ENCODE measurements at regions not wholly inside any gene's neighbourhood (a gene's known extent, or its start where the extent isn't known, plus 50 kb on each side); places are given as distances from the start of the nearest gene placed in this dataset.

DNA sequence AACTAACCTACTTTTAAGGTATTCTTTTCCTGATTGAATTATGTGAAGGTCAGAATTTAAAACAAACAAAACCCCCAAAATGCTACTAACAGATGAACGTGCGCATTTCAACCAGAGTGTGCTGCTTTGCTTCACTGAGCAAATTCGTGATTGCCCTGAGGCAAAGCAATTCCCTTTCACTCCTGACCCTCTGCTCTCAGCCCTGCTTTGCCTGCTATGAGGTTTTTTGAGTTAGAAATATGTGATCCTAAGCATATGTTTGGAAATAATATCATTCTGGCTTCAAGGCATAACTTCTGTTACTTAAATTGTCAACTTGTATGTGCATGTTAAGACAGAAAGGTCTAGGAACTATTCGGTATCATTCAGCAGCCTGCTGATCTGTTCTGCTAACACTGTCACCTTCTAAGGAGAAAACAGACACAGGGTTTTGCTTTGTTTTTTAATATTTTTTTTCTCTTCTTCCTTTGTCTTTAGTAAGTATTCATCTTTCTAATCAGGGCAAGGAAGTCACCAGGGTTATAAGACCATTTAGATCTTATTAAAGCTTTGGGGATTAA, 124.2 kb downstream of the GNAT3 start:
- no peak overlapping the region for H3K4me3 ChIP-seq
- no peaks in the 10 kb centered on the region for H3K4me1 ChIP-seq
- intact Hi-C loops (cut with DNase I) = no loop called here
- H3K36me3 ChIP-seq (ENCODE audit: insufficient read depth in 1 of 2, low read depth in 1 of 2) = no peaks in the 10 kb centered on the region
- ATAC-seq = no peak
- H3K27me3 ChIP-seq (ENCODE audit: insufficient read depth in 3 of 3, low read length in 2 of 3) = no peaks in the 10 kb centered on the region
- H3K9me3 ChIP-seq = no peaks in the 10 kb centered on the region
- no peak for TF ChIP-seq CTCF (IDR thresholded peaks at IDR 0.05)
- no peak for DNase-seq
- H3K27ac ChIP-seq = no peak overlapping the region
- WGBS, 3 donors = 64 to 80% (median 71%) methylated on average over 4 of the region's 4 CpGs

- H3K27me3 ChIP-seq (ENCODE audit: insufficient read depth in 3 of 3, low read length in 2 of 3) = no peaks in the 10 kb centered on the region
- TF ChIP-seq CTCF (IDR thresholded peaks at IDR 0.05) = no peak
- intact Hi-C loops (cut with DNase I) = no loop called here
- no peak for DNase-seq
- H3K9me3 ChIP-seq = no peaks in the 10 kb centered on the region
- H3K36me3 ChIP-seq (ENCODE audit: insufficient read depth in 1 of 2, low read depth in 1 of 2) = no peaks in the 10 kb centered on the region
- H3K4me1 ChIP-seq = no peaks in the 10 kb centered on the region
- no peak overlapping the region for H3K4me3 ChIP-seq
- WGBS, 3 donors = 83 to 87% (median 85%) methylated on average over 3 of the region's 3 CpGs
- no peak for ATAC-seq
- no peak overlapping the region for H3K27ac ChIP-seq
Measured at GRCh38 chr7:80386686-80387085, 125.2 kb downstream of the GNAT3 start.

- intact Hi-C loops (cut with DNase I) = no loop called here
- TF ChIP-seq CTCF (IDR thresholded peaks at IDR 0.05) = no peak
- ATAC-seq (no peak), DNase-seq (no peak)
- Histone ChIP-seq H3K27me3 (ENCODE audit: insufficient read depth in 3 of 3, low read length in 2 of 3) (no peaks in the 10 kb centered on the region), H3K4me1 (no peaks in the 10 kb centered on the region), H3K27ac (no peak overlapping the region), H3K9me3 (no peaks in the 10 kb centered on the region), H3K36me3 (ENCODE audit: insufficient read depth in 1 of 2, low read depth in 1 of 2) (no peaks in the 10 kb centered on the region), H3K4me3 (no peak overlapping the region)
Measured at GRCh38 chr7:80385508-80385907, 126.4 kb downstream of the GNAT3 start.

DNA sequence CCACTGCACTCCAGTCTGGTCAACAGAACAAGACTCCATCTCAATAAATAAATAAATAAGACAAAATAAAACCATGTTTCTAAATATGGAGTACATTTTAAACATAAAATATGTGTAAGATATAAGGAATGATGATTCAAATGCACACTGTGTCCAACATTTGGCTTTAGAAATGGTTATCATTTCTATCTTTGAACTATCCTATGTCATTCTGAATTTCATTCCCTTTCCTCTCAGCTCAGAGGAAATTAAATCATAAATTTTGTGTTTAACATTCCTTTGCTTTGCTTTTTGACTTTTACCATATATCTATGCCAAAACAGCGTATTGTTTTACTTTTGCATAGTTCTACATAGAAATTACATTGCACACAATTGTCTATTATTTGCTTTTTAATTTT, 130.9 kb downstream of the GNAT3 start:
- no peak for TF ChIP-seq CTCF (IDR thresholded peaks at IDR 0.05)
- Histone ChIP-seq H3K27ac (no peak overlapping the region), H3K9me3 (no peaks in the 10 kb centered on the region), H3K27me3 (ENCODE audit: insufficient read depth in 3 of 3, low read length in 2 of 3) (no peaks in the 10 kb centered on the region), H3K4me1 (no peaks in the 10 kb centered on the region), H3K4me3 (no peak overlapping the region), H3K36me3 (ENCODE audit: insufficient read depth in 1 of 2, low read depth in 1 of 2) (no peaks in the 10 kb centered on the region)
- intact Hi-C loops (cut with DNase I) = no loop called here
- 84 to 89% (median 84%) methylated on average over 1 of the region's 1 CpG for WGBS, 3 donors
- no peak for ATAC-seq
- DNase-seq = no peak

All from psoas muscle (tissue), 7 donors.